ENCODE measurements at regions not wholly inside any gene's neighbourhood (a gene's known extent, or its start where the extent isn't known, plus 50 kb on each side); places are given as distances from the start of the nearest gene placed in this dataset.
"Not testable (repeated sequence)": the region's sequence is repeated elsewhere in the genome, so short reads cannot be mapped to it uniquely, and the experiment has no call there.

- TF ChIP-seq TAF1 (IDR thresholded peaks at IDR 0.05; ENCODE audit: low read depth, low read length): no peak
- no peak for TF ChIP-seq POU2F2 (IDR thresholded peaks at IDR 0.05; ENCODE audit: low read depth, low read length)
- TF ChIP-seq SPI1 (IDR thresholded peaks at IDR 0.05; ENCODE audit: low read depth, low read length): no peak
- TF ChIP-seq POLR2AphosphoS5 (IDR thresholded peaks at IDR 0.05; ENCODE audit: low read depth, low read length): no peak
- TF ChIP-seq POLR2A (IDR thresholded peaks at IDR 0.05; ENCODE audit: low read depth, low read length): no peak
- TF ChIP-seq PAX5 (IDR thresholded peaks at IDR 0.05; ENCODE audit: insufficient read depth, low read length, severe bottlenecking): no peak
- no peak for DNase-seq (ENCODE audit: insufficient read length, low spot score)
- no peak for FAIRE-seq
These were observed 88.5 kb upstream of the SH3BP4 start for GRCh38 chr2:234863043-234863934.

GRCh38 chr2:234861841-234862735, 89.7 kb upstream of the SH3BP4 start:
- no peak for DNase-seq (ENCODE audit: insufficient read length, low spot score)
- TF ChIP-seq POLR2AphosphoS5 (IDR thresholded peaks at IDR 0.05; ENCODE audit: low read depth, low read length) (no peak), SPI1 (IDR thresholded peaks at IDR 0.05; ENCODE audit: low read depth, low read length) (no peak), POU2F2 (IDR thresholded peaks at IDR 0.05; ENCODE audit: low read depth, low read length) (no peak), PAX5 (IDR thresholded peaks at IDR 0.05; ENCODE audit: insufficient read depth, low read length, severe bottlenecking) (no peak), TAF1 (IDR thresholded peaks at IDR 0.05; ENCODE audit: low read depth, low read length) (no peak), POLR2A (IDR thresholded peaks at IDR 0.05; ENCODE audit: low read depth, low read length) (no peak)
- FAIRE-seq: no peak

- not testable (repeated sequence) for DNase-seq (ENCODE audit: insufficient read length, low spot score); FAIRE-seq
These were observed 92.4 kb upstream of the SH3BP4 start for GRCh38 chr2:234859330-234859872.

- no peak for DNase-seq (ENCODE audit: insufficient read length, low spot score)
- no peak for TF ChIP-seq POLR2A (IDR thresholded peaks at IDR 0.05; ENCODE audit: low read depth, low read length)
- TF ChIP-seq PAX5 (IDR thresholded peaks at IDR 0.05; ENCODE audit: insufficient read depth, low read length, severe bottlenecking): no peak
- no peak for TF ChIP-seq POLR2AphosphoS5 (IDR thresholded peaks at IDR 0.05; ENCODE audit: low read depth, low read length)
- TF ChIP-seq SPI1 (IDR thresholded peaks at IDR 0.05; ENCODE audit: low read depth, low read length): no peak
- TF ChIP-seq POU2F2 (IDR thresholded peaks at IDR 0.05; ENCODE audit: low read depth, low read length): no peak
- TF ChIP-seq TAF1 (IDR thresholded peaks at IDR 0.05; ENCODE audit: low read depth, low read length): no peak
- no peak for FAIRE-seq
These were observed 93.0 kb upstream of the SH3BP4 start for GRCh38 chr2:234858790-234859329.

- DNase-seq (ENCODE audit: insufficient read length, low spot score): no peak
- TF ChIP-seq POLR2A (IDR thresholded peaks at IDR 0.05; ENCODE audit: low read depth, low read length): no peak
- no peak for TF ChIP-seq POLR2AphosphoS5 (IDR thresholded peaks at IDR 0.05; ENCODE audit: low read depth, low read length)
- TF ChIP-seq SPI1 (IDR thresholded peaks at IDR 0.05; ENCODE audit: low read depth, low read length): no peak
- no peak for TF ChIP-seq PAX5 (IDR thresholded peaks at IDR 0.05; ENCODE audit: insufficient read depth, low read length, severe bottlenecking)
- TF ChIP-seq TAF1 (IDR thresholded peaks at IDR 0.05; ENCODE audit: low read depth, low read length): no peak
- no peak for TF ChIP-seq POU2F2 (IDR thresholded peaks at IDR 0.05; ENCODE audit: low read depth, low read length)
These were observed 93.7 kb upstream of the SH3BP4 start for GRCh38 chr2:234858145-234858544.

GRCh38 chr2:234853729-234854128, 98.1 kb upstream of the SH3BP4 start:
- no peak for FAIRE-seq
- no peak for DNase-seq (ENCODE audit: insufficient read length, low spot score)
- TF ChIP-seq POU2F2 (IDR thresholded peaks at IDR 0.05; ENCODE audit: low read depth, low read length) (no peak), SPI1 (IDR thresholded peaks at IDR 0.05; ENCODE audit: low read depth, low read length) (no peak), POLR2A (IDR thresholded peaks at IDR 0.05; ENCODE audit: low read depth, low read length) (no peak), POLR2AphosphoS5 (IDR thresholded peaks at IDR 0.05; ENCODE audit: low read depth, low read length) (no peak), TAF1 (IDR thresholded peaks at IDR 0.05; ENCODE audit: low read depth, low read length) (no peak), PAX5 (IDR thresholded peaks at IDR 0.05; ENCODE audit: insufficient read depth, low read length, severe bottlenecking) (no peak)

More at GRCh38 chr2:234858145-234858544, 93.7 kb upstream of the SH3BP4 start:
- FAIRE-seq: no peak

GRCh38 chr2:234852941-234853340, 98.9 kb upstream of the SH3BP4 start:
- no peak for TF ChIP-seq POLR2AphosphoS5 (IDR thresholded peaks at IDR 0.05; ENCODE audit: low read depth, low read length)
- TF ChIP-seq POLR2A (IDR thresholded peaks at IDR 0.05; ENCODE audit: low read depth, low read length): no peak
- TF ChIP-seq TAF1 (IDR thresholded peaks at IDR 0.05; ENCODE audit: low read depth, low read length): no peak
- no peak for TF ChIP-seq PAX5 (IDR thresholded peaks at IDR 0.05; ENCODE audit: insufficient read depth, low read length, severe bottlenecking)
- TF ChIP-seq POU2F2 (IDR thresholded peaks at IDR 0.05; ENCODE audit: low read depth, low read length): no peak
- no peak for TF ChIP-seq SPI1 (IDR thresholded peaks at IDR 0.05; ENCODE audit: low read depth, low read length)
- DNase-seq (ENCODE audit: insufficient read length, low spot score) (no peak), FAIRE-seq (no peak)

- DNase-seq (ENCODE audit: insufficient read length, low spot score): no peak
- no peak for TF ChIP-seq POLR2AphosphoS5 (IDR thresholded peaks at IDR 0.05; ENCODE audit: low read depth, low read length)
- no peak for TF ChIP-seq TAF1 (IDR thresholded peaks at IDR 0.05; ENCODE audit: low read depth, low read length)
- no peak for TF ChIP-seq POU2F2 (IDR thresholded peaks at IDR 0.05; ENCODE audit: low read depth, low read length)
- no peak for TF ChIP-seq PAX5 (IDR thresholded peaks at IDR 0.05; ENCODE audit: insufficient read depth, low read length, severe bottlenecking)
- TF ChIP-seq SPI1 (IDR thresholded peaks at IDR 0.05; ENCODE audit: low read depth, low read length): no peak
- FAIRE-seq: no peak
These were observed 99.8 kb upstream of the SH3BP4 start for GRCh38 chr2:234852035-234852434.

- FAIRE-seq: no peak
- DNase-seq (ENCODE audit: insufficient read length, low spot score): no peak
- TF ChIP-seq POLR2A (IDR thresholded peaks at IDR 0.05; ENCODE audit: low read depth, low read length) (no peak), PAX5 (IDR thresholded peaks at IDR 0.05; ENCODE audit: insufficient read depth, low read length, severe bottlenecking) (no peak), TAF1 (IDR thresholded peaks at IDR 0.05; ENCODE audit: low read depth, low read length) (no peak), POU2F2 (IDR thresholded peaks at IDR 0.05; ENCODE audit: low read depth, low read length) (no peak), POLR2AphosphoS5 (IDR thresholded peaks at IDR 0.05; ENCODE audit: low read depth, low read length) (no peak), SPI1 (IDR thresholded peaks at IDR 0.05; ENCODE audit: low read depth, low read length) (no peak)
These were observed 100.4 kb upstream of the SH3BP4 start for GRCh38 chr2:234851451-234851850.

Data from GM12891 (cell line).